K562 (cell line): ENCODE measurements at regions not wholly inside any gene's neighbourhood (a gene's known extent, or its start where the extent isn't known, plus 50 kb on each side); places are given as distances from the start of the nearest gene placed in this dataset.

ENCODE experiments used
- ATAC-seq: fragments of 200-7000 bp; cut with Tn5 transposase; 3 replicates; pipeline ENCODE4 v1.9.1; 2020; ENCODE audit warnings: moderate library complexity
- BruUV-seq: library from RNA; stranded (reverse); fragments of 400-500 nt; replicated peaks from 2 replicates; lab custom pipeline; 2021; lab: Mats Ljungman, UMichigan
- CTCF ChIA-PET: fragments of 300-600 bp; formaldehyde crosslinking; extraction: SDS; loops from one replicate; lab custom pipeline; 2021; ENCODE audit warnings: low intra/inter-chr PET ratio; lab: Yijun Ruan, JAX
- POLR2A ChIA-PET: fragments of 300-600, 350-650 bp; sonication (Branson Sonifier 250); formaldehyde crosslinking; extraction: SDS; loops from one replicate; lab custom pipeline; 2021; ENCODE audit warnings: antibody characterized with exemption, inconsistent platforms; lab: Yijun Ruan, JAX
- DNase-seq, 4 experiments: peaks; one replicate each; pipeline versions ENCODE4 v3.0.0 to v3.0.0-alpha.2; 2011 to 2018; ENCODE audit warnings: low spot score in 3 of 4, mixed read lengths in 3 of 4; ENCODE audit errors: extremely low read depth in 1 of 4
- FAIRE-seq: peaks from 2 replicates; lab custom pipeline; 2011; peaks lifted over from hg19 to GRCh38; lab: Jason Lieb, UNC
- H2AFZ ChIP-seq: 2 replicates; pipeline ENCODE4 v1.6.0; 2011; ENCODE audit warnings: low read depth, low read length, control low read depth, inconsistent platforms
- H3K27ac ChIP-seq: fragments of 200-600 bp; 3 replicates; pipeline ENCODE4 v1.8.0; 2011; ENCODE audit warnings: low read depth, mild to moderate bottlenecking, control low read depth, inconsistent platforms, low read length, moderate library complexity, mixed read lengths; ENCODE audit errors: extremely low read depth
- H3K27me3 ChIP-seq, 2 experiments: fragments of 300-600 bp in 1 of 2; 2 replicates in 1 of 2; 3 replicates in 1 of 2; pipeline versions ENCODE4 v1.6.0 to v1.8.0; 2011; ENCODE audit warnings: inconsistent platforms in 2 of 2, low read length in 2 of 2, mild to moderate bottlenecking in 1 of 2, mixed read lengths in 1 of 2, moderate library complexity in 1 of 2; ENCODE audit not compliant: control insufficient read depth in 2 of 2, insufficient read depth in 2 of 2
- H3K36me3 ChIP-seq: fragments of 300-600 bp; 3 replicates; pipeline ENCODE4 v1.8.0; 2011; ENCODE audit warnings: mild to moderate bottlenecking, low read length, inconsistent platforms; ENCODE audit not compliant: control insufficient read depth, insufficient read depth
- H3K4me1 ChIP-seq, 2 experiments: fragments of 200-600 bp in 1 of 2; replicated peaks in 1 of 2; 2 replicates in 1 of 2; 3 replicates in 1 of 2; pipeline versions ENCODE4 v1.5.1 to v1.8.0; 2011; ENCODE audit warnings: inconsistent platforms in 2 of 2, low read length in 2 of 2, mild to moderate bottlenecking in 1 of 2, mixed read lengths in 1 of 2, moderate library complexity in 1 of 2; ENCODE audit not compliant: control insufficient read depth in 2 of 2, insufficient read depth in 2 of 2
- H3K4me2 ChIP-seq: 2 replicates; pipeline ENCODE4 v1.6.1; 2011; ENCODE audit warnings: low read length, control low read depth, inconsistent platforms, mixed read lengths; ENCODE audit not compliant: insufficient read depth
- H3K4me3 ChIP-seq: fragments of 200-600 bp; sonication (generic), shearing (Covaris generic); 2 replicates; pipeline ENCODE4 v1.5.1; 2016; ENCODE audit warnings: control low read depth, inconsistent platforms
- H3K79me2 ChIP-seq: fragments of 200-600 bp; 3 replicates; pipeline ENCODE4 v1.8.0; 2011; ENCODE audit warnings: low read length, inconsistent platforms; ENCODE audit not compliant: control insufficient read depth, insufficient read depth
- H3K9ac ChIP-seq, 2 experiments: 2 replicates each; pipeline versions ENCODE4 v1.6.0 to v1.6.1; 2011; ENCODE audit warnings: low read depth in 2 of 2, low read length in 2 of 2, control low read depth in 1 of 2, inconsistent platforms in 1 of 2, mild to moderate bottlenecking in 1 of 2, mixed read lengths in 1 of 2; ENCODE audit not compliant: insufficient read depth in 1 of 2
- H3K9me1 ChIP-seq: one replicate; pipeline ENCODE4 v1.6.0; 2011; ENCODE audit warnings: inconsistent platforms, mild to moderate bottlenecking, low read length, moderate library complexity; ENCODE audit not compliant: control insufficient read depth, insufficient read depth
- H3K9me3 ChIP-seq: replicated peaks from 2 replicates; pipeline ENCODE4 v1.5.1; 2011; ENCODE audit warnings: low read depth, low read length, inconsistent platforms; ENCODE audit not compliant: control insufficient read depth, insufficient read depth
- H4K20me1 ChIP-seq: replicated peaks from 2 replicates; pipeline ENCODE4 v1.6.1; 2011; ENCODE audit warnings: low read length, inconsistent platforms, mixed read lengths; ENCODE audit not compliant: control insufficient read depth, insufficient read depth
- BRD9 ChIP-seq: fragments of 450-650 bp; IDR thresholded peaks from 2 replicates; pipeline ENCODE4 v1.6.1; 2018; ENCODE audit warnings: low read depth; ENCODE audit not compliant: partially characterized antibody
- EP300 ChIP-seq: IDR thresholded peaks from 2 replicates; pipeline ENCODE4 v1.6.1; 2012; ENCODE audit warnings: low read length, improper control_type of control experiment
- MAX ChIP-seq: sonication (generic); formaldehyde crosslinking; IDR thresholded peaks from 2 replicates; pipeline ENCODE4 v1.9.0; 2022; ENCODE audit warnings: mild to moderate bottlenecking, missing genetic modification reagents
- MCM7 ChIP-seq, 2 experiments: fragments of 450-650 bp; IDR thresholded peaks; 2 replicates each; pipeline ENCODE4 v1.6.1; 2016 to 2018
- MEF2D ChIP-seq: conservative IDR thresholded peaks from 2 replicates; pipeline ENCODE4 v1.6.1; 2016; ENCODE audit warnings: low read depth, missing genetic modification characterization, missing compliant biosample characterization
- PTBP1 ChIP-seq: fragments of 200-400 bp; formaldehyde crosslinking; IDR thresholded peaks from 2 replicates; pipeline ENCODE4 v1.6.1; 2017; ENCODE audit warnings: low read depth, low read length
- RBBP5 ChIP-seq: fragments of 200-600 bp; sonication (generic); IDR thresholded peaks from 2 replicates; pipeline ENCODE4 v1.6.1; 2012; ENCODE audit warnings: borderline replicate concordance, mild to moderate bottlenecking, low read length, control low read depth, inconsistent platforms; ENCODE audit not compliant: insufficient read depth, poor library complexity, severe bottlenecking
- SP1 ChIP-seq: sonication (generic); formaldehyde crosslinking; IDR thresholded peaks from 2 replicates; pipeline ENCODE4 v1.8.1; 2022; ENCODE audit warnings: mild to moderate bottlenecking, missing genetic modification reagents
- ZBTB2 ChIP-seq: fragments of 450-650 bp; IDR thresholded peaks from 2 replicates; pipeline ENCODE4 v1.6.1; 2016; ENCODE audit warnings: antibody characterized with exemption
- ZNF23 ChIP-seq: fragments of 250-450 bp; sonication (Bioruptor Pico); IDR thresholded peaks from 2 replicates; pipeline ENCODE4 v1.4.0; 2020; ENCODE audit warnings: mild to moderate bottlenecking
- ZNF586 ChIP-seq: fragments of 450-650 bp; formaldehyde crosslinking; conservative IDR thresholded peaks from 2 replicates; pipeline ENCODE4 v1.4.0; 2020; ENCODE audit warnings: mild to moderate bottlenecking, moderate library complexity
- ZNF778 ChIP-seq: fragments of 450-650 bp; formaldehyde crosslinking; IDR thresholded peaks from 2 replicates; pipeline ENCODE4 v1.4.0; 2020; ENCODE audit warnings: mild to moderate bottlenecking, moderate library complexity
- WGBS: fragments of 100-300 bp; shearing (Covaris generic); methylation state at CpG from one replicate; pipeline ENCODE4 v1.1.6; 2016; ENCODE audit warnings: low coverage, mixed read lengths; ENCODE audit not compliant: insufficient coverage; ENCODE audit errors: missing lambda C conversion rate; 5-methylcytosine and 5-hydroxymethylcytosine counted together
- in situ Hi-C: fragments of 300-500 bp; cut with MboI; formaldehyde crosslinking; loops from 4 replicates; pipeline ENCODE4 v1.15.0; 2018; ENCODE audit warnings: inconsistent platforms, mixed read lengths
- intact Hi-C: fragments of 100-400 bp; cut with micrococcal nuclease; formaldehyde crosslinking; loops from 2 replicates; pipeline ENCODE4 v1.14.2; 2022
- TF ChIP-seq, protein P1 (sequence below): fragments of 250-450 bp; sonication (Bioruptor Pico); IDR thresholded peaks from 2 replicates; pipeline ENCODE4 v1.5.0; 2020; ENCODE audit warnings: mild to moderate bottlenecking
- TF ChIP-seq, protein P2 (sequence below), 2 experiments: fragments of 450-650 bp; IDR thresholded peaks; 2 replicates each; pipeline ENCODE4 v1.6.1; 2018; ENCODE audit warnings: mild to moderate bottlenecking in 2 of 2, low read depth in 1 of 2; ENCODE audit not compliant: partially characterized antibody in 2 of 2
- TF ChIP-seq, protein P3 (sequence below): fragments of 250-450 bp; sonication (Bioruptor Pico); IDR thresholded peaks from 2 replicates; pipeline ENCODE4 v1.8.0; 2022; ENCODE audit warnings: inconsistent platforms, mild to moderate bottlenecking, moderate library complexity, borderline replicate concordance

DNA sequence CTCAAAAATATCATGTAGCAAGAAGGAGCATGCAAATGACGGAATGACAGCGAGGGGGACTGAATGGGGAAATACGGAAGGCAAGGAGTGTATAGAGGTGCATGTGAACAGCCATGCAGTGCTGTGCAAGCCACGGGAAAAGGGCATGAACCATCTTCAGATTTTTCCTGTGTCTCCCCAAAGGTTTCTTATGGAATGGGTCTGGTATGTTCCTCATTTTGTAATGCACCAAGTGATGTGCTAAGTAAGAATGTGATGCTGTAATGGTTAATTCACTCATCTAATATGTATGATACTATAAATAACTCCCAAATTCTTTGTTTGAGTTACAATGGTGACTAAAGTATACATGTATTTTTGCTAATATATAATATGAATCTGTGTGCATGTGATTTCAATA lies 99.0 kb upstream of the DAB2 start:
- FAIRE-seq (no peak), ATAC-seq (no peak), DNase-seq (no peak)
- ChIA-PET CTCF (interaction anchor here (0.6 kb wide), 1 partner anchor 863 kb away, joined by 4 read pairs; no protein-coding TSS in a partner anchor), POLR2A (interaction anchor here (0.7 to 0.9 kb wide), 3 partner anchors 11 to 50 kb away, joined by 3 read pairs; no protein-coding TSS in a partner anchor)
- Histone ChIP-seq H3K27ac (no peak overlapping the region), H2AFZ (no peak overlapping the region), H3K4me3 (no peak overlapping the region), H4K20me1 (no peaks in the 10 kb centered on the region), H3K4me1 (no peaks in the 10 kb centered on the region; a peak in 1 of 5 replicates), H3K9ac (no peak overlapping the region), H3K79me2 (no peaks in the 10 kb centered on the region), H3K36me3 (no peaks in the 10 kb centered on the region), H3K4me2 (no peak overlapping the region), H3K27me3 (peaks cover 0 to 10% of the 10 kb centered on the region in 2 experiments), H3K9me1 (no peaks in the 10 kb centered on the region), H3K9me3 (no peaks in the 10 kb centered on the region)
- intact Hi-C loops: no loop called here
- 1% methylated on average over 4 of the region's 4 CpGs for WGBS
- no TSS peak for BruUV-seq
- in situ Hi-C loops: no loop called here
- TF ChIP-seq PTBP1 (no peak), MAX (CRISPR knock-in tag) (no peak), ZNF23 (CRISPR knock-in tag) (no peak), MEF2D (tag) (no peak), ZNF778 (CRISPR knock-in tag) (no peak), RBBP5 (no peak), MCM7 (IDR thresholded peaks at IDR 0.05) (no peak), EP300 (no peak), ZNF586 (no peak), SP1 (CRISPR knock-in tag) (no peak), BRD9 (no peak), ZBTB2 (no peak)
- TF ChIP-seq, protein P1, sequence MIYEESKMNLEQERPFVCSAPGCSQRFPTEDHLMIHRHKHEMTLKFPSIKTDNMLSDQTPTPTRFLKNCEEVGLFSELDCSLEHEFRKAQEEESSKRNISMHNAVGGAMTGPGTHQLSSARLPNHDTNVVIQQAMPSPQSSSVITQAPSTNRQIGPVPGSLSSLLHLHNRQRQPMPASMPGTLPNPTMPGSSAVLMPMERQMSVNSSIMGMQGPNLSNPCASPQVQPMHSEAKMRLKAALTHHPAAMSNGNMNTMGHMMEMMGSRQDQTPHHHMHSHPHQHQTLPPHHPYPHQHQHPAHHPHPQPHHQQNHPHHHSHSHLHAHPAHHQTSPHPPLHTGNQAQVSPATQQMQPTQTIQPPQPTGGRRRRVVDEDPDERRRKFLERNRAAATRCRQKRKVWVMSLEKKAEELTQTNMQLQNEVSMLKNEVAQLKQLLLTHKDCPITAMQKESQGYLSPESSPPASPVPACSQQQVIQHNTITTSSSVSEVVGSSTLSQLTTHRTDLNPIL (CRISPR knock-in tag): no peak
- TF ChIP-seq, protein P2, sequence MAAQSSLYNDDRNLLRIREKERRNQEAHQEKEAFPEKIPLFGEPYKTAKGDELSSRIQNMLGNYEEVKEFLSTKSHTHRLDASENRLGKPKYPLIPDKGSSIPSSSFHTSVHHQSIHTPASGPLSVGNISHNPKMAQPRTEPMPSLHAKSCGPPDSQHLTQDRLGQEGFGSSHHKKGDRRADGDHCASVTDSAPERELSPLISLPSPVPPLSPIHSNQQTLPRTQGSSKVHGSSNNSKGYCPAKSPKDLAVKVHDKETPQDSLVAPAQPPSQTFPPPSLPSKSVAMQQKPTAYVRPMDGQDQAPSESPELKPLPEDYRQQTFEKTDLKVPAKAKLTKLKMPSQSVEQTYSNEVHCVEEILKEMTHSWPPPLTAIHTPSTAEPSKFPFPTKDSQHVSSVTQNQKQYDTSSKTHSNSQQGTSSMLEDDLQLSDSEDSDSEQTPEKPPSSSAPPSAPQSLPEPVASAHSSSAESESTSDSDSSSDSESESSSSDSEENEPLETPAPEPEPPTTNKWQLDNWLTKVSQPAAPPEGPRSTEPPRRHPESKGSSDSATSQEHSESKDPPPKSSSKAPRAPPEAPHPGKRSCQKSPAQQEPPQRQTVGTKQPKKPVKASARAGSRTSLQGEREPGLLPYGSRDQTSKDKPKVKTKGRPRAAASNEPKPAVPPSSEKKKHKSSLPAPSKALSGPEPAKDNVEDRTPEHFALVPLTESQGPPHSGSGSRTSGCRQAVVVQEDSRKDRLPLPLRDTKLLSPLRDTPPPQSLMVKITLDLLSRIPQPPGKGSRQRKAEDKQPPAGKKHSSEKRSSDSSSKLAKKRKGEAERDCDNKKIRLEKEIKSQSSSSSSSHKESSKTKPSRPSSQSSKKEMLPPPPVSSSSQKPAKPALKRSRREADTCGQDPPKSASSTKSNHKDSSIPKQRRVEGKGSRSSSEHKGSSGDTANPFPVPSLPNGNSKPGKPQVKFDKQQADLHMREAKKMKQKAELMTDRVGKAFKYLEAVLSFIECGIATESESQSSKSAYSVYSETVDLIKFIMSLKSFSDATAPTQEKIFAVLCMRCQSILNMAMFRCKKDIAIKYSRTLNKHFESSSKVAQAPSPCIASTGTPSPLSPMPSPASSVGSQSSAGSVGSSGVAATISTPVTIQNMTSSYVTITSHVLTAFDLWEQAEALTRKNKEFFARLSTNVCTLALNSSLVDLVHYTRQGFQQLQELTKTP (IDR thresholded peaks at IDR 0.05; ENCODE audit: low read depth in 1 of 2, partially characterized antibody in 2 of 2): no peak
- TF ChIP-seq, protein P3, sequence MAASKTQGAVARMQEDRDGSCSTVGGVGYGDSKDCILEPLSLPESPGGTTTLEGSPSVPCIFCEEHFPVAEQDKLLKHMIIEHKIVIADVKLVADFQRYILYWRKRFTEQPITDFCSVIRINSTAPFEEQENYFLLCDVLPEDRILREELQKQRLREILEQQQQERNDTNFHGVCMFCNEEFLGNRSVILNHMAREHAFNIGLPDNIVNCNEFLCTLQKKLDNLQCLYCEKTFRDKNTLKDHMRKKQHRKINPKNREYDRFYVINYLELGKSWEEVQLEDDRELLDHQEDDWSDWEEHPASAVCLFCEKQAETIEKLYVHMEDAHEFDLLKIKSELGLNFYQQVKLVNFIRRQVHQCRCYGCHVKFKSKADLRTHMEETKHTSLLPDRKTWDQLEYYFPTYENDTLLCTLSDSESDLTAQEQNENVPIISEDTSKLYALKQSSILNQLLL (CRISPR knock-in tag): no peak
